PC-3 (cell line): ENCODE measurements at regions not wholly inside any gene's neighbourhood (a gene's known extent, or its start where the extent isn't known, plus 50 kb on each side); places are given as distances from the start of the nearest gene placed in this dataset.

Source experiments
- CTCF ChIP-seq: fragments of 300-600 bp; sonication (generic); conservative IDR thresholded peaks from 2 replicates; pipeline ENCODE4 v1.5.1; 2017; ENCODE audit warnings: antibody characterized with exemption, low read depth, mild to moderate bottlenecking, low read length
- EZH2 ChIP-seq: fragments of 300-600 bp; sonication (generic); IDR thresholded peaks from one replicate; pipeline ENCODE4 v1.6.1; 2017; ENCODE audit warnings: antibody characterized with exemption, mild to moderate bottlenecking, low read length; ENCODE audit not compliant: unreplicated experiment
- EZH2phosphoT487 ChIP-seq: fragments of 300-600 bp; sonication (generic); IDR thresholded peaks from 2 replicates; pipeline ENCODE4 v1.6.1; 2018; ENCODE audit warnings: mild to moderate bottlenecking, antibody characterized with exemption, low read length, borderline replicate concordance

- no peak for TF ChIP-seq CTCF
- no peak for TF ChIP-seq EZH2
- no peak for TF ChIP-seq EZH2phosphoT487
These were observed 117.4 kb downstream of the RFX6 start for GRCh38 chr6:116994447-116994846.
